ENCODE measurements at regions not wholly inside any gene's neighbourhood (a gene's known extent, or its start where the extent isn't known, plus 50 kb on each side); places are given as distances from the start of the nearest gene placed in this dataset.

- TF ChIP-seq CTCF (IDR thresholded peaks at IDR 0.05) = no peak
- no peak for TF ChIP-seq POLR2A (IDR thresholded peaks at IDR 0.05)
These were observed 185.8 kb upstream of the PLD5 start for GRCh38 chr1:242710286-242710685.
